ENCODE measurements at regions not wholly inside any gene's neighbourhood (a gene's known extent, or its start where the extent isn't known, plus 50 kb on each side); places are given as distances from the start of the nearest gene placed in this dataset.
"Not testable (repeated sequence)": the region's sequence is repeated elsewhere in the genome, so short reads cannot be mapped to it uniquely, and the experiment has no call there.

GRCh38 chr4:19156786-19157185 is 1094.9 kb upstream of the SLIT2 start:
- H3K4me2 ChIP-seq (ENCODE audit: low read depth, low read length, poor library complexity, severe bottlenecking), result no peak overlapping the region
- no peak overlapping the region for H3K9ac ChIP-seq (ENCODE audit: low read depth, low read length, poor library complexity, severe bottlenecking)
- no peaks in the 10 kb centered on the region for H3F3A ChIP-seq (ENCODE audit: low read depth)
- no peaks in the 10 kb centered on the region for H3K27me3 ChIP-seq (ENCODE audit: insufficient read depth, low read length, poor library complexity, severe bottlenecking)
- no peaks in the 10 kb centered on the region for H3K4me1 ChIP-seq (ENCODE audit: insufficient read depth, low read length, poor library complexity, severe bottlenecking)
- H3K36me3 ChIP-seq (ENCODE audit: insufficient read depth, low read length), result no peaks in the 10 kb centered on the region
- H4K20me1 ChIP-seq (ENCODE audit: insufficient read depth, low read length, poor library complexity, severe bottlenecking), result no peaks in the 10 kb centered on the region
- H3K79me2 ChIP-seq (ENCODE audit: insufficient read depth, low read length), result no peaks in the 10 kb centered on the region
- peaks cover 2% of the 10 kb centered on the region; the same call in 1 of the 2 replicates for H3K9me3 ChIP-seq (ENCODE audit: insufficient read depth, low read depth, low read length)
- H3K4me3 ChIP-seq (ENCODE audit: low read length, poor library complexity, severe bottlenecking), result no peak overlapping the region
- TF ChIP-seq EZH2phosphoT487 (IDR thresholded peaks at IDR 0.05; ENCODE audit: borderline replicate concordance) (no peak), CTCF (conservative IDR thresholded peaks at IDR 0.05; ENCODE audit: low read length) (no peak)
- no peak overlapping the region for H2AFZ ChIP-seq (ENCODE audit: low read length)
- no peaks in the 10 kb centered on the region for H3K9me2 ChIP-seq (replicated peaks; ENCODE audit: low read depth, low read length)

- TF ChIP-seq CTCF (conservative IDR thresholded peaks at IDR 0.05; ENCODE audit: low read length), result no peak
- TF ChIP-seq EZH2phosphoT487 (IDR thresholded peaks at IDR 0.05; ENCODE audit: borderline replicate concordance), result no peak
- Histone ChIP-seq H3K79me2 (ENCODE audit: insufficient read depth, low read length) (no peaks in the 10 kb centered on the region), H3K36me3 (ENCODE audit: insufficient read depth, low read length) (no peaks in the 10 kb centered on the region), H3F3A (ENCODE audit: low read depth) (no peaks in the 10 kb centered on the region), H3K9me2 (replicated peaks; ENCODE audit: low read depth, low read length) (no peaks in the 10 kb centered on the region), H3K9ac (ENCODE audit: low read depth, low read length, poor library complexity, severe bottlenecking) (no peak overlapping the region), H3K4me1 (ENCODE audit: insufficient read depth, low read length, poor library complexity, severe bottlenecking) (no peaks in the 10 kb centered on the region), H3K4me2 (ENCODE audit: low read depth, low read length, poor library complexity, severe bottlenecking) (no peak overlapping the region), H2AFZ (ENCODE audit: low read length) (no peak overlapping the region), H3K27me3 (ENCODE audit: insufficient read depth, low read length, poor library complexity, severe bottlenecking) (no peaks in the 10 kb centered on the region), H4K20me1 (ENCODE audit: insufficient read depth, low read length, poor library complexity, severe bottlenecking) (no peaks in the 10 kb centered on the region), H3K9me3 (ENCODE audit: insufficient read depth, low read depth, low read length) (peaks cover 2% of the 10 kb centered on the region; the same call in 1 of the 2 replicates), H3K4me3 (ENCODE audit: low read length, poor library complexity, severe bottlenecking) (no peak overlapping the region)
Observed at GRCh38 chr4:19155568-19155967, 1096.1 kb upstream of the SLIT2 start.

GRCh38 chr4:19154267-19154666 is 1097.4 kb upstream of the SLIT2 start:
- not testable (repeated sequence) for H3K9me3 ChIP-seq (ENCODE audit: insufficient read depth, low read depth, low read length); H3K4me1 ChIP-seq (ENCODE audit: insufficient read depth, low read length, poor library complexity, severe bottlenecking); H2AFZ ChIP-seq (ENCODE audit: low read length); H3F3A ChIP-seq (ENCODE audit: low read depth); H3K4me2 ChIP-seq (ENCODE audit: low read depth, low read length, poor library complexity, severe bottlenecking); H3K79me2 ChIP-seq (ENCODE audit: insufficient read depth, low read length); H3K9me2 ChIP-seq (replicated peaks; ENCODE audit: low read depth, low read length); H3K9ac ChIP-seq (ENCODE audit: low read depth, low read length, poor library complexity, severe bottlenecking); H4K20me1 ChIP-seq (ENCODE audit: insufficient read depth, low read length, poor library complexity, severe bottlenecking); H3K27me3 ChIP-seq (ENCODE audit: insufficient read depth, low read length, poor library complexity, severe bottlenecking); H3K36me3 ChIP-seq (ENCODE audit: insufficient read depth, low read length); H3K4me3 ChIP-seq (ENCODE audit: low read length, poor library complexity, severe bottlenecking)

GRCh38 chr4:19152264-19152663 is 1099.4 kb upstream of the SLIT2 start:
- no peaks in the 10 kb centered on the region for H4K20me1 ChIP-seq (ENCODE audit: insufficient read depth, low read length, poor library complexity, severe bottlenecking)
- TF ChIP-seq EZH2phosphoT487 (IDR thresholded peaks at IDR 0.05; ENCODE audit: borderline replicate concordance), result no peak
- no peaks in the 10 kb centered on the region for H3K79me2 ChIP-seq (ENCODE audit: insufficient read depth, low read length)
- no peak overlapping the region for H3K4me3 ChIP-seq (ENCODE audit: low read length, poor library complexity, severe bottlenecking)
- H3K36me3 ChIP-seq (ENCODE audit: insufficient read depth, low read length), result no peaks in the 10 kb centered on the region
- no peak overlapping the region for H3K4me2 ChIP-seq (ENCODE audit: low read depth, low read length, poor library complexity, severe bottlenecking)
- H3K4me1 ChIP-seq (ENCODE audit: insufficient read depth, low read length, poor library complexity, severe bottlenecking), result no peaks in the 10 kb centered on the region
- no peaks in the 10 kb centered on the region for H3K9me2 ChIP-seq (replicated peaks; ENCODE audit: low read depth, low read length)
- no peaks in the 10 kb centered on the region; the same call in 1 of the 2 replicates for H3K9me3 ChIP-seq (ENCODE audit: insufficient read depth, low read depth, low read length)
- no peaks in the 10 kb centered on the region for H3K27me3 ChIP-seq (ENCODE audit: insufficient read depth, low read length, poor library complexity, severe bottlenecking)
- no peaks in the 10 kb centered on the region for H3F3A ChIP-seq (ENCODE audit: low read depth)
- H2AFZ ChIP-seq (ENCODE audit: low read length), result no peak overlapping the region
- H3K9ac ChIP-seq (ENCODE audit: low read depth, low read length, poor library complexity, severe bottlenecking), result no peak overlapping the region

All from Loucy (cell line).